Femur (tissue), 1 donor: ENCODE measurements at regions not wholly inside any gene's neighbourhood (a gene's known extent, or its start where the extent isn't known, plus 50 kb on each side); places are given as distances from the start of the nearest gene placed in this dataset.

Source experiments
- DNase-seq: peaks from one replicate; pipeline ENCODE4 v3.0.0-alpha.2; 2017

DNA sequence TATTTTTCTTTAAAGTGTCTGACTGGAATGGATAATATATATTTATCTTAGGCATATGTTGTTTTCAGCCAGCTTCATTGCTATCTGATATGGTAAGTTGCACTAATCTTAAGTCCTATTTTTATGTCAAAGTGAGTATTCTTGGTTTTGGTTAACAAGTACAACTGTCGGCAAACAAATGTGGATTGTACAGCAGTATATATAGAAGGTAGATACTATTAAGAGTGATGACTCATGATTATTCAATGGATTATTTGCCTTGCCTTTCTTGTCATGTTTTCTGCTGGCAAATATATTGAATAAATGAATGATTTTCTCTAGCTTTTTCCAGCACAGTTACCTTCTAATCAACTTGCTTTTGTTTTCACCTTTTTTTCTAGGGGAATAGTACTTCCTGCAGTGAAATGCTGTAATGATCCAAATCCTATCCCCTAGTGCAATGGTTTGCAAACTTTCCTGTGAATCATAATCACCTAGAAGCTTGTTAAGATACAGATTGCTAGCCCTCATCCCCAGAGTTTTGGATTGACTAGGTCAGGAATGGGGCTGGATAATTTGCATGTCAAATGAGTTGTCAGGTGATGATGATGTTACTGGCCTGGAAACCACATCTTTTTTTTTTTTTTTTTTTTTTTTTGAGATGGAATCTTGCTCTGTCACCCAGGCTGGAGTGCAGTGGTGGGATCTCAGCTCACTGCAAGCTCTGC, 60.8 kb upstream of the ARRDC3 start:
- DNase-seq: no peak

DNA sequence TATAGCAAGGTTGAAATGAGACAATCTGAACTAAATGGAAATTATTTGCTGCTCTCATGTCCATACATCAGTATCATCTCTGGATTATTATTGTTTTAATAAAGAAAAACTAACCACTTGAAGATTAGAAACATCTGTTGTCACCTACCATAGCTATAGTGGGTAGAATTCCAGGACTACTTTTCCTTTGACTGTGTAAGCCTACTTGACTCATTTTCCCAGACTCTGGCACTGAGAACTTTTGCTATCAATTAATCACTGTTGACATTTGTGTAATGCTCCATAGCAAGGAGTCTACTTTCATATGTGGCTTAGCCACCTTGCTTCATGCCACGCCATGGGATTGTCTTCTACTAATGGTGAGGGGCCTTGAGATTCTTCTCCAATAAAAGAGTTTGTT, 59.9 kb upstream of the ARRDC3 start:
- DNase-seq: no peak

DNA sequence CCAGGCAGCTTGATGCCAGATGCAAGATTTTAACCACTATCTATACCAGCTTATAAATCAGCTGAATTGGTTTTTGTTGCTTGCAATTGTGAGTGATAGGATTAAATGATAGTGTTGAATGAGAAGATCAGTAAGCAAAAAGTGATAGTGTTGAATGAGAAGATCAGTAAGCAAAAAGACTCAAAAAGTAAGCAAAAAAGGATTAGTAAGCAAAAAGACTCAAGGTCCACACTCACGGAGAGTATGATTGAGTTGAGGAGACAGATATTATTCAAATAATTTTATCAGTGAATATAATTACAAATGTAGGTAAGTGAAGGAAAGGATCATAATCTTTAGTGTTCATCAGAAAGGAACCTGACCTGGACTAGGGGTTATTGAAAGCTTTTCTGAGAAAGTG, 58.0 kb upstream of the ARRDC3 start:
- DNase-seq: no peak

DNA sequence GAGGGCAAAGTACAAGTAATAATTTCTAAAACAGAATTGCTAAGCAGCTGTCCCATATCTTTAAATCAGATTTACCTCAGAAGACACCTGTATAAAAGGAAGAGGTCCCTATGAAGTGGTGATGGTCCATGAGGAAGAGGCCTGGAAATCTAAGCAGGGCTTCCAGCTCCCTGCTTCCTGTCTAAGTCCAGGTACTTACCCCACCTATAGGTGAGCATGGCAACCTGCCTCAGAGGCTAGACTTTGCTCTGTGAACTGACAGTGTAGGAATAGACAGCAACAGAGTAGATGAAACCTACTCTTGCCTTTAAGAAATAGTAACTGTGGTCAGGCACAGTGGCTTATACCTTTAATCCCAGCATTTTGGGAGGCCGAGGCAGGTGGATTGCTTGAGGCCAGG, 55.8 kb upstream of the ARRDC3 start:
- DNase-seq: no peak

DNA sequence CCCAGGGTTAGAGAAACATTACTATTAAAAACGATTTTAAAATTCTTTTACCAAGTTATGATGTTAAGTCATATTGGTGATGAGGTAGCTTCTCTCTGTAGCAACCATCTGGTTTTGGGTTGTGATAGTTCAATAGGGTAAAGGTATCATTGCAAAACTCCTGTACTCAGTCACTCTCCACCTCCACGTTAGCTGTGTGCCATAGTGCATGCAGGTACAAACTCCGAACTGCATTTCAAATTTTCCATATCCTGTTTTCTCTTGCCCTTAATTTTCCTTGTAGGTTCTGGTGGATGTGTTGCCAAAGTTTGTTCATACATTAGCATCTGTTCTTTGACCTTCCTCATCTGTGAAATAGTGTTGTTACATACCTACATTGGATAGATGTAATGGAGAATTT, 53.1 kb upstream of the ARRDC3 start:
- DNase-seq: no peak

DNA sequence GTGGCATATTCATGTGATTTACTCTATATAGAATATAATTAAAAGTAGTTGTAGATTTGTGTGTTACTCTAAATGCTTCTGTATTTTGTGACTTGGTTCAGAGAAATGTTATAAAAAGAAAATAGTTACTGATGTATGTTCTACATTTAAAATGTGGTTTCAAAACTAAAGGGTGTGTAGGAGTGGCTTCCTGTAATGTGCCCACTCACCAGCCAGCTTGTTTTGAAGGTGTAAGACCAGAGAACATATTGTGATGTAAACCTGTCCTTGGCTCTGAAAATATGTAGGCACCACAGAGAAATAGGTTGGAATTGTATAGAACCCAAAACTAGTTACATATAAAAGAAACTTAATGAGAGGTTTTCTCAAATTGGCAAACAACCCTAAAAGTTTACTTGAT, 51.2 kb upstream of the ARRDC3 start:
- DNase-seq: no peak

DNA sequence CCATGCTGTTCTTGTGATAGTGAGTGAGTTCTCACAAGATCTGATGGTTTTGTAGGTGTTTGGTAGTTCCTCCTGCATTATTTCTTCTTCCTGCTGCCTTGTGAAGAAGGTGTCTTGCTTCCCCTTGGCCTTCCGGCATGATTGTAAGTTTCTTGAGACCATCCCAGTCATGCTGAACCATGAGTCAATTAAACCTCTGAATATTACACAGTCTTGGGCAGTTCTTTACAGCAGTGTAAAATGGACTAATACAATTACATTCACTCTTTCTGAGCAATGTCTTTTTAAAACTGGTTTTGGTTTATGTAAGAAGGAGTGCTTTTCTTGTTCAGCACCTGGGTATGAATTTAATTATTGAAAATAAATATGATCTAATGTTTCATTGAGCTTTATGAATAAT, 50.7 kb upstream of the ARRDC3 start:
- DNase-seq: no peak
